ENCODE measurements at regions not wholly inside any gene's neighbourhood (a gene's known extent, or its start where the extent isn't known, plus 50 kb on each side); places are given as distances from the start of the nearest gene placed in this dataset.
"Not testable (repeated sequence)": the region's sequence is repeated elsewhere in the genome, so short reads cannot be mapped to it uniquely, and the experiment has no call there.

DNA sequence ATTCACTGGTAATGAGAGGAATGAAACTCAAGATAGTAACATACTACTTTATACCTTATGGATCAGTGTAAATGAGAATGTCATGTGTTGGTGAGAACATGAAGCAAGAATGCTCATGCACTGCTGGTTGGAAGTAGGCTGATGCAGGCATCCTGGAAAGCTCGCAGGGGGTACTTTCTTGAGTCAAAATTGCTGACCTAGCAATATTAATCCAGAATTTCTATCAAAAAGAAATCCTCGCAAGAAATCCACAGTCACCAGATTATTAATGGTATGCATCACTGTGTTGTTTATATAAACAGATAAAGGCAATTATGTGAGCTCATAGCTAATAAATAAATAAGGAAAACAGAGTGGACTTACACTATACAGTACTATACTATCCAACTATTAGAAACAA, 713.7 kb upstream of the PKDCC start:
- DNase-seq: no peak

DNA sequence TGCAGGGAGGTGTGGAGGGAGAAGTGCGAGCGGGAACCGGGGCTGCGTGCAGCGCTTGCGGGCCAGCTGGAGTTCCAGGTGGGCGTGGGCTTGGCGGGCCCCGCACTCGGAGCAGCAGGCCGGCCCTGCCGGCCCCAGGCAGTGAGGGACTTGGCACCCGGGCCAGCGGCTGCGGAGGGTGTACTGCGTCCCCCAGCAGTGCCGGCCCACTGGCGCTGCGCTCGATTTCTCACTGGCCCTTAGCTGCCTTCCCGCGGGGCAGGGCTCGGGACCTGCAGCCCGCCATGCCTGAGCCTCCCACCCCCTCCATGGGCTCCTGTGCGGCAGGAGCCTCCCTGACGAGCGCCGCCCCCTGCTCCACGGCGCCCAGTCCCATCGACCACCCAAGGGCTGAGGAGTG, 712.2 kb upstream of the PKDCC start:
- not testable (repeated sequence) for DNase-seq

DNA sequence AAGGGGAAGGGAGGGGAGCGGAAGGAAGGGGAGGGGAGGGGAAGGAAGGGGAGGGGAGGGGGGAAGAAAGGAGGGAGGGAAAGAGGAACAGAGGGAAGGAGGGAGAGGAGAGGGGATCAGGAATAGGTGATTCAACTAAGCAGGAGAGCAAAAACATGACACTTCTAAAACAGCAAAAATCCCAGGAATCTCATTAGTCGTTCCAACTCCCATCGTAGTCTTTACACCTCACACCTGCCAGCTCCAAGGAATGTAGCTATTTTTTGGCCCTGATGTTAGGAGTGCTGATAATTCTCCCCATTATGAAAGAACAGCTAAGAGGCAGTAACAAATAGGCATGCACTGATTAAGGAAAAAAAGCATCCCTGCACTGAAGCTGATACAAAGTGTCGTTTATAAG, 709.9 kb upstream of the PKDCC start:
- DNase-seq: no peak

DNA sequence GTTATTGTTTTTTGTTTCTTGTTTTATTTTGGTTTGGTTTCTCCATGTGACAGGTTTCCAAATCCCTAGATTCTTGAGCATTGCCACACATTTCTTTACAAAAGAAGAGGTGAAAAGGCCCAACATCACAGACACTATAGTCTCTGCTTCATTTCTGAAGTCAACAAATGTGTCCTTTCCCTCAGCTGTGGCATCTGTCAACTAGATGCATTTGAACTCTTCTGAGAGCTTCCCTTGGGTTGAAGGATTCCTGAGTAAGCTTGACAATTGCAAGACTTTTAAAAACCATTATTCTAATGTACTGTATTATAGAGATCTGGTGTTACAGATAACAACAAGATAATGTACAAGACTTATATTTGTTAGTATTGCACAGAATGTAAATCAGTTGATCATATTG, 703.3 kb upstream of the PKDCC start:
- no peak for DNase-seq

DNA sequence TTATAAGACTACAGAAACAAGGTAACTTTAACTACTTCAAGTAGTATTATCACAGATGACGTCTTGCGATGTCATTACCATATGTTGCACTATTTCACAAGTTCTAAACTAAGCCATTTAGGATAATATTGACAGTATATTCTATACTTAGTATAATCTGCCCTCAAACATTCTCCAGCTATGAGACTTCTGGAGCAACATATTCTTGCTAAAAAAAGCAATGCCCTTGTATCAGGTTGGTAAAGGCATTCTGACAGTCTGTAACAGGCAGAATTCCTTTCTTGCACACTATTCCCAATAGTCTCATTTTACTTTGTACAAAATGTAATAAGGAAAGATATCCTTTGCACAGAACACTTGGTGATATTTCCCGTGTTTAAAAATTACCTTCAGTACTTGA, 694.8 kb upstream of the PKDCC start:
- no peak for DNase-seq

DNA sequence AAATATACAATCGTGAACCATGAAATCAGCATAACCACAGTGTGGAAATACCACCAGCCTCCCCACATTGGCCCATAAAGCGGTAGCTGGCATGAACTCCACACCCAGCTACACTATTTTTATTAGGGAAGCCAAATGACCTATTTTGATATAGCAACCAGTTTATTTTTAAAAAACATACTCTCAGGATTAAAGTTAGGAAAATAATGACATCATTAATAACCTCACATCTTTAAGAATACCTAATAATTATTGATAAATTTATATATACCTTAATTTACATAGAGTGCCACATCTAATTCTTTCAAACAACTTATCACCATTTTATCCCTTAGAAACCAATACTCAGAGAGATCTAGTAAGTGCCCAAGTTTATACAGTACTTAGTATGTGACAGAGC, 692.0 kb upstream of the PKDCC start:
- DNase-seq: no peak

DNA sequence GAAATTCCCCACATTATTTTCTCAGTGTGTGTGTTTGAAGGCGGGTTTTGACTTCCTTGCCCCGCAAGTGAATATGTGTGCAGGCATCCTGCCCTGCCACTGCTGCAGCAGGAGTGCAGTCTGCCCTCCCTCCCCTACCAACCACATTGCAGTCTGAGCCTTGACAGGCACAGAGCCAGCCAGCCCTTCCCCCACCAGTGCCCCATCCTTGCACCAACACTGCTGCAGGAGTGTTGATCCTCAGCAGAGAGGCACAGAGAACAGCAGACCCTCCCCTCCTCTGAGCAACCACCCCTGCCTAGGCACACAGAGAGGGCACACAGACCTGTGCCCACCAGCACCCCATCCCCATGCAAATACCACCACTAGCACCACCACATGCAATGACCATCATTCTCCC, 683.0 kb upstream of the PKDCC start:
- DNase-seq: no peak

DNA sequence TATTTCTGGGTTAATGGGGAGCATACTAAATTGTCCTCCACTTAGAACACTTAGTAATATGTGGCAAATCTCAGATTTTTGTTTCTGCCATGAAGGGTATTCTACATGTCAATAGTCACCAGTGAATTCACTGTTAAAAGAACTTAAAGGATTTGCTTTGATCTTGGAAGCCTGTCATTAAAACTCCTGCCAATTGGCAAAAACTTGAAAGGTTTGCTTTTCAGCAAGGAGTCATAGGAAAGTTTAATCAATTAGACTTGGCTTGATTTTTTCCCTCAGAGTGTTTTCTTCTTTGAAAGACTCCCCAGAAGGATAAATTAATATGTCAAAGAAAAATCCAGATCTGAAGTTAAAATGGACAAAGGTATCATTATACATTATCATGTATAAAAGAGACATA, 671.9 kb upstream of the PKDCC start:
- no peak for DNase-seq

DNA sequence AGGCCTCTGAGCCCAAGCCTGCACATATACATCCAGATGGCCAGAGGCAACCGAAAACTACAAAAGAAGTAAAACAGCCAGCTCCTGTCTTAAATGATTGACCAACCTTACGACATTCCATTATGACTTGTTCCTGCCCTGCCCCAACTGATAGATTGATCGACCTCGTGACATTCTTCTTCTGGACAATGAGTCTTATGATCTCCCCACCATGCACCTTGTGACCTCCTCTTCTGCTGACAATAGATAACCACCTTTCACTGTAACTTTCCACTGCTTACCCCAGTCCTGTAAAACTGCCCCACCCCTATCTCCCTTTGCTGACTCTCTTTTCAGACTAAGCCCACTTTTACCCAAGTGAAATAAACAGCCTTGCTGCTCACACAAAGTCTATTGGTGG, 670.0 kb upstream of the PKDCC start:
- DNase-seq: no peak

DNA sequence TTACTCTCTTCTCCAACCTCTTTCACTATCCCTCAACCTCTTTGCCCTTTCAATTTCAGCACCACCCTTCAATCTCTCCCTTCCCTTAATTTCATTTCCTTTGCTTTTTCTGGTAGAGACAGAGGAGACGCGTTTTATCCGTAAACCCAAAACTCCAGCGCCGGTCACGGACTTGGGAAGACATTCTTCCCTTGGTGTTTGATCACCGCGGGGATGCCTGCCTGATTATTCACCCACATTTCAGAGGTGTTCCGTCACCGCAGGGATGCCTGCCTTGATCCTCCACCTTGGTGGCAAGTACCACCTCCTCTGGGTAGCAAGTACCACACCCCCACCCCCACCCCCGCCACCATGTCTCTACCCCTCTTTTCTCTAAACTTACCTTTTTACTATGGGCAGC, 669.4 kb upstream of the PKDCC start:
- no peak for DNase-seq

DNA sequence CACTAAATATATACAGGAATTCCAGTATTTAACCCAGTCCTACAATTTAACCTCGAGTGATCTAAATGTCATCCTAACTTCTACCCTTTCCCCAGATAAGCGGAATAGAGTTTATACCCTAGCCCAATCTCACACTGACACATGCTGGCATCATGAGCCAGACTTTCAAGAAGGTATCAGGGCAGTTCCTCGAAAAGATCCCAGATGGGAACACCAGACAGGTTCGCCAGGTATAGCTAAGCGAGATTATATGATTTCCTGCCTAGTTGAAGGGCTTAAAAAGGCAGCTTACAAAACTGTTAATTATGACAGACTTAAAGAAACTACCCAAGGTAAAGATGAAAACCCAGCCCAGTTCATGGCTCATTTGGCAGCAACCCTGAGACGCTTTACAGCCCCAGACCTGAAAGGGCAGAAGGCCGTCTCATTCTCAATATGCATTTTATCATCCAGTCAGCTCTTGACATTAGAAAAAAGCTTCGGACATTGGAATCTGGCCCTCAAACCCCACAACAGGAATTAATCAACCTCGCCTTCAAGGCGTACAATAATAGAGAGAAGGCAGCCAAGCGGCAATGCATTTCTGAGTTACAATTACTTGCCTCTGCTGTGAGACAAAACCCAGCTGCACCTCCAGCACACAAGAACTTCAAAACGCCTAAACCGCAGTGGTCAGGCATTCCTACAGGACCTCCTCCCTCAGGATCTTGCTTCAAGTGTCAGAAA, 668.2 kb upstream of the PKDCC start:
- no peak for DNase-seq

DNA sequence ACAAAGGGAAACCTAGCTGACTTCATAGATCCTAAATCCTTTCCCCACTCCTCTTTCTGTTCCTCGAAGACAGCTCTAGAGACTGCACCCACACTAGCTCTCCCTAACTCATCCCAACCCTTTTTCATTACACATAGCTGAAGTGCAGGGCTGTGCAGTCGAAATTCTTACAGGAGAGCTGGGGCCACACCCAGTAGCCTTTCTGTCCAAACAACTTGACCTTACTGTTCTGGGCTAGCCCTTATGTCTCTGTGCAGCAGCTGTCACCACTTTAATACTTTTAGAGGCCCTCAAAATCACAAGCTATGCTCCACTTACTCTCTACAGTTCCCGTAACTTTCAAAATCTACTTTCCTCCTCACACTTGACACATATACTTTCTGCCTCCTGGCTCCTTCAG, 666.1 kb upstream of the PKDCC start:
- DNase-seq: no peak

DNA sequence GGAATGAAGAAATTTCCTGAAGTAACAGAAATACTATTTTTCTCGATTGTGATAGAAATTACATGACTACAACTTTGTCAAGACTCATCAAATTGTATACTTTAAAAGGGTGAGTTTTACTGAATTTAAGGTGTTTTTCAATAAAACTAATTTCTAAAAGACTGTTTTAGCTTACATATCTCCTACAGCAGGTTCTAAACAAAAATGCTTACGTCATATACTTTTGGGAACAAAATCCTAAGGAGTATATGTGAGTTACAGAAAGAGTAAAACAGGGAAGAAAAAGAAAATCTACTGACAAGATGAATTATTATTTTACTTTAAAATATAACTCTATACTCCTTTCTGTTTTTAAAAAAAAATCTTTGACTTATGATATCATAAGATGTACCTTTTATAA, 660.3 kb upstream of the PKDCC start:
- no peak for DNase-seq

DNA sequence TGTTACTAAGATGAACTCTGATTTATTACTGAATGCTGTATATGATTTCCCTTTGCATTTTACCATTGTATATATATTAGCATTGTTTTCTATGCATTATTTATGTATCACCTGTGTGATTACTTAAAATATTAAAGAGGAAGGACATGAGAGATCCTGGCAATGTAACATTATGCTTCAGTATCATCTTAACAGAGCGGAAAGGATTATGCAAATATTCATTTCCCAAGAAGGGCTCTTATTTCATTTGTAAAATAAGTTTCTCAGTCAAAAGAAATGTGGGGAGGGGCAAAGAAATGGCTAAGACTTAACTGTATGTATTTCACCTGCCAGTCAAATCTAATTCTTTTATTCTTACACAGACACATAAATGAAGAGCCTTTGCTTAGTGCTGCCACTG, 654.2 kb upstream of the PKDCC start:
- peak; percentile 5 for DNase-seq

DNA sequence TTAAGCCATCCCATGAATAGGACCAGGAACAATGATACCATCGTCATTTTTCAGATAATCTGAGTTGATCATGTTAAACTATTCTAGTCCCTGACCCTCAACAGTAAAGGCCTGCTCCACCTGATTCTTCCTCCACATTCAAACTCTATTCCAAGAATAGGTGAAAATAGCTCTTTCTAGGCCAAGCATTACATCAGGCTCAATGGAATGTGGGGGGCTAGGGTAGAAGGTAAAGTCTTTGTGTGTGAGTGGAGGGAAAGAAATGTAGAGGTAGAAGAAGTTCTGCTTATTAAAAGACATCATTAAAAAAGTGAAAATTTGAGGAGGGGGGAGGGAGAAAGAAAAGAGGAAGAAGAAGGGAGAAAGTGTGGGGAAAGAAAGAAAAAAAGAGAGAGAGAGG, 653.3 kb upstream of the PKDCC start:
- no peak for DNase-seq

DNA sequence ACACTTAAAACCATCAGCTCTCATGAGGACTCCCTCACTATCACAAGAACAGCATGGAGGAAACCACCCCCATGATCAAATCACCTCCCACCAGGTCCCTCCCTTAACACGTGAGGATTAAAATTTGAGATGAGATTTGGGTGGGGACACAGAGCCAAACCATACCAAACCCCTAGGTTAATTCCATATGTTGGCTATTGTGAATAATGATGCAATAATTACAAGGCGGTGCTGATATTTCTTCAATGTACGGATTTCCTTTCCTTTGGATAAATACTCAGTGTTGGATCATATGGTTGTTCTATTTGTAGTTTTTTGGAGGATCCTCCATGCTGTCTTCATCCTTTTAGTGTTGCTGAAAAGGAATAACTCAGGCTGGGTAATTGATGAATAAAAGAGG, 652.1 kb upstream of the PKDCC start:
- DNase-seq: no peak

DNA sequence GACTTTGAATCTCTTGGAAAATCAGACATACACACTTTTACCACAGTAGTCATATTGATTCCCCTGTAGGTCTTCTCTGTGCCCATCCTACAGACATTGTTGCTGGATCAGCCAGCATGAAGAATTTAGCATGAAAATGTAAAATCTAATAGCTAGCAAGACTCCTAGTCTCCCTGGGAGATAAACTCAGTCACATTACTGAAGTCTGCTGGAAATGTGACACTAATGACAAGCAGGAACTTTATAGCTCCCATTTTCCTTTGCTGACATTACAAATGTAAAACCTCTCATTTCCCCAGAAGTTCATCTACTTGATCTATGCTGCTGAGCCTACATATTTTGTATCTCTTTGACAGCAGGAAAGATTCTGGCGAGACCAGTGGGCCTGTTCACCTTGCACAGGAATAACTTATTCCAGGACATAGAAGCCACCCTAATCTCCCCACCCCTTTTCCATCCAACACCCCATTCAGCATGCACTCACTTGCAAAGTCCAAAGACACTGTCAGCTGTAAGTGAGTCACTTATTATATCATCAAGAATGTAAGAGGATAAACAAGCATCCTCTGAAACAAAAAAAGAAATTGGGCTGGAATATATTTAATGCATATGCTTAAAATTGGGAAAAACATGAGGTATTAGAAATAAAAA, 648.3 kb upstream of the PKDCC start:
- DNase-seq: no peak

DNA sequence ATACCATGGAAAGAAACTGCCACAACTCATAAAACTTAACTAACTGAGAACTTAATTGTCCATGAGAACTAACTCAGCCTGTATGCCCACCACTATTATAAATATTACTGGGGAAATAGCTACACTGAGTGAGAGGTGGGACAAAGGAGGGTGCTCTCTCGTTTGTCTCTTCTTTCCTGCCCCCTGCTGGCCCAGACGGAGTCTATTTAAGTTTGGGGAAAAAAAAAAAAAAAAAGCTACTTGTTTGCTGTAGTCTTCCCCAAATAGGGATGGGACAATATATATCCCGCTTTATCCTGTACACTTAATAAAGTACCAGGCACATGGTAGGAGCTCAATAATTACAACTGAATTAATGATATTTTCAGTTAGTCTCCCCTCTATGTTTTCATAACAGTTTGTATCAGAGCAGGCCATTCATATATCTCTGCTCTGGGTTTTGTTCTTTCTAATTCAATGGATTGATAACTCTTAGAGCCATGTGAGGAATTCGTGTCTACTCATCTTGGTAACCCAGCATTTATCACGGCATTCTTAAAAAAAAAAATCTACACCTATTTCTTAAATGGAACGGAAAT, 647.6 kb upstream of the PKDCC start:
- DNase-seq: no peak

DNA sequence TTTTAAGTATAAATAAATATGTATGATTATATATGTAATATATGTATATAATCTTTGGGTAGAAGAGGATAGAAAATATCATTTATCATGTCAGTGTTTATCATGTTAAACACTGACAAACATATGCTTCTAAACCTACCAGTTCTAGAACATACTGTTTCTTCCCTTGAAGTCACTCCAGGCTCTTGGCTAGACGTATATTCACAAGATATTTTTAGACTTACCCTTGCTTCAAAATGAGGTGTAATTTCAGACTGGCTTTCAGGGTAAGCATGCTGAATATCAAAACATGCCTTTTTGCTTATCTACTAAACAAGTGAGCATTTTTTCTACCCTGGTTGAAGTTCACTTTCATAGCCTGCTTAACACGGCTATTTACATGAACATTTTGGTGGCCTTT, 642.4 kb upstream of the PKDCC start:
- no peak for DNase-seq

DNA sequence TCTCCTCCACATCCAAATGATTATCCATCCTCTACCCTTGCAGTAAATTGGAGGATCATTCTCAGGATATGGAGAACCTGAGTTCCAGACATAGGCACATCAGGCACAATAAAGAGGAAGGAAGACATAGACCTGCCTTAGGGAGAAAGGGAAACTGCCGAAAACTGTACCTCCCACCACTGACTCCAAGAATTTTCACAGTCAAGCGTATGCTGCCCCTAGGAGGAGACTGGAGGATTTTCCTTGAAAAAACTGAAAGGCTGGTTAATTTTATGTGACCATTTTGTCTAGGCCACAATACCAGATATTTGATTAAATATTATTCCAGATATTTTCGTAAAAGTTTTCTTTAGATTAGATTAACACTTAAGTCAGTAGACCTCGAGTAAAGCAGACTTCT, 638.5 kb upstream of the PKDCC start:
- no peak for DNase-seq

DNA sequence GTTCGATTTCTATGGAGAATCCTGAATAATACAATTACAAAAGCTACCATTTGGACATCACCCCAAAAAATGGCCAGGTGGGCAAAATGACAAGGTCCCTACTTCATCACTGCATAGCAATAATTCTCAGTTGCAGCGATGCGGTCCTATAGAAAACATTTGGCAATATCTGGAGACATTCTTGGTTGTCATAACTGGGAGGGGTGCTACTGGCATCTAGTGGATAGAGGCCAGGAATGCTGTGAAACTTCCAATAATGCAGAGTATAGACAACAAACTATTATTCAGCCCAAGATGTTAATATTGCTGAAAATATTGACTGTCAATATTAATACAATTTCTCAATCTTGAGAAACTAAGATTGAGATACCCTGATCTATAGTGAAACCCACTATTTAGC, 637.8 kb upstream of the PKDCC start:
- no peak for DNase-seq

DNA sequence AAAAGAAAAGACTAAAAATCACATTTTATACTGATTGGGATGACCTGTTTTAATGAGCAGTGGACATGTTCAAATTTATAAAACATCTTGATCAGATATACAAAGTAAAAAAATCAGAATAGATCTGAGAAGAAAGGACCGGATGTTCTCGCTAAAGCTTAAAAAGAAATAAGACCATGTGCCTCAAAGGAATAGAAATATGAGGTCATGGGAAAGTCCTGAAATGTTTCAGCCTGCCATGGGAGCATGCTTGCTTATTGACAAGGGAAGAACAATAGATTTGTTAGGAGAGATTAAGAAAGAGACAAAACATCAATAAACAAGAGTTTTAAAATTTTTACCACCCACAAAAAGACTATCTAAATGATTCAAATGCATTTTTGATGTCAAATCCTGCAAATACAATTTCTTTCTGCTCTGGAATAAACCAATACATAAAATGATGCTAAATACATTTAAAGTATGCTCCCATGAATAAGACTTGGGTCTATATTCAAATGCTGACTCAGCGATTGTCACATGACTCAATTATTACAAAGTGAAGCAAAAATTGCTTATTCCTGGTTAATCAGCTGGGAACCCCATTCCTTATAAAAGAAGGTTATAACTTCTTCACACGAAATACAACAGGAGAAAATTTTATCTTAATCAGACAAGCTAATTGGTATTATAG, 633.9 kb upstream of the PKDCC start:
- no peak for DNase-seq

DNA sequence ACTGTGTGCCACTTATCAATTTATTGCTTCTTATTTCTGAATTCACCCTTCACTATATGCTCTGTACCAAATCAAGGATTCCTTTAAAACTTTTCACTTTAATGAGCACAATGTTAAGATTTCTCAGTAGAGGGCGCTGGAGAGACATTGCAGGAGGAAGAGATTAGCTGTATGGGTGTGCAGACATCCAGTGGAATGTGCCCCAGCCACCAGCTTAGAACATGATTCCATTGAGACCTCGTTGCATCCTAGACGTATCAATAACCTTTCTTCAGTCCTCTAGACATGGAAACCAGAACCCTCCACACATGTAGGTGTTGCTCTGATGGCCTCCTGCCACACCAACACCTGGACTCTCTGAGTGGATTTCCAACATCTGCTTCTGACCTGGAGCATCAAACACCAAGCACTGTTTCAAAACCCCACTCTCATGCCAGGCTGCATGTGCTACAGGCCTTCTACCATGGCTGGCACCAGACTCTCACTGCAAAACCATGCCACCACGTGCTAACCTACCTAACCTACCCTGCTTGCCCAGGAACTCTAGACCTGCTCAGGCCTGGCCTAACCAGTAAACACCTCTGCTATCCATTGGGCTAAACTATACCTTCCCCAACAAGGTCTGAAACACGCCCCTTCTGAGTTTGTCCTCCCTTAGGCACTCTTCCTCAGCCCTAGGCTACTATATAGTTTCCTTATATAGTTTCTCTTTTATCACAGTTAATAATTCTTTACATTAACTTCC, 633.2 kb upstream of the PKDCC start:
- peak; percentile 4 for DNase-seq
